ENCODE measurements at regions not wholly inside any gene's neighbourhood (a gene's known extent, or its start where the extent isn't known, plus 50 kb on each side); places are given as distances from the start of the nearest gene placed in this dataset.

DNA sequence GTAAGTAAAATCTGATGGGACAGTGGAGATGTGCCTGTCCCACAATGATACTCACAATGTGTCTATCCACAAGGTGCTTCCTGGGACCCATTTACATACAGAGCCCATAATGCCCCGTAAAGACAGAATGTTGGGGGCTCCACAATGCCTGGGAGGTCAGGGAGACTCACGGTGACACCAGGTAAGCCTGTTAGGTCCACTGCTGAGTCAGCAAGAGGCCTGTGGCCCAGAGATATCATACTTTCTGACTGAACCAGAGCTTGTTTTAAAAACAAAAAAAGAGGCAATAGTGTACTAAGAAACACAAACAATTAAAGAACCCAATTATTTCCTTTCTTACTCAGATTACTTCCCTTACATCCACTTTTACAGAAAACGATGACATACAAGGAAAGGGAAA, 771.1 kb upstream of the ID2 start:
- ATAC-seq: no peak
- no peaks in the 10 kb centered on the region for H3K79me2 ChIP-seq (ENCODE audit: insufficient read depth, low read length)
- BruUV-seq (replicated peaks): no TSS peak

More for the DNA sequence above, 771.1 kb upstream of the ID2 start:
- Histone ChIP-seq H3K9ac (ENCODE audit: low read length) (no peak overlapping the region), H3K27ac (ENCODE audit: low read depth, low read length) (no peak overlapping the region), H4K20me1 (ENCODE audit: insufficient read depth) (no peaks in the 10 kb centered on the region), H3K4me1 (ENCODE audit: control insufficient read depth in 1 of 2, insufficient read depth in 2 of 2, low read length in 2 of 2) (no peaks in the 10 kb centered on the region), H3K9me3 (ENCODE audit: control insufficient read depth in 1 of 2, insufficient read depth in 1 of 2, low read depth in 1 of 2, low read length in 2 of 2) (no peaks in the 10 kb centered on the region), H3K27me3 (ENCODE audit: insufficient read depth, low read length) (0 out of 2 replicates have a peak, but pooled peaks cover 4% of the 10 kb centered on the region), H3K4me2 (ENCODE audit: low read length) (no peak overlapping the region), H3K4me3 (replicated peaks in 1 of 2; ENCODE audit: low read depth in 1 of 2, low read length in 2 of 2) (no peak overlapping the region), H3K9me2 (ENCODE audit: insufficient read depth) (no peaks in the 10 kb centered on the region), H2AFZ (ENCODE audit: low read depth, low read length, poor library complexity, severe bottlenecking) (no peak overlapping the region), H3K36me3 (ENCODE audit: control insufficient read depth in 1 of 2, insufficient read depth in 2 of 2, low read length in 2 of 2) (no peaks in the 10 kb centered on the region)
- DNase-seq (ENCODE audit: low read depth, low spot score): no peak
- ChIA-PET CTCF (no interaction called here), POLR2A (no interaction called here), RAD21 (ENCODE audit: low non-redundant PET in 1 of 2, low total read pairs in 2 of 2, uncharacterized antibody in 2 of 2, unreplicated experiment in 2 of 2) (no interaction called here)
- intact Hi-C loops (cut with micrococcal nuclease): no loop called here
- TF ChIP-seq CEBPB (IDR thresholded peaks at IDR 0.05; ENCODE audit: low read depth) (no peak), CBX3 (IDR thresholded peaks at IDR 0.05; ENCODE audit: low read depth) (no peak), SP1 (IDR thresholded peaks at IDR 0.05; ENCODE audit: low read depth) (no peak), CTCF (IDR thresholded peaks at IDR 0.05 in 2 of 3, conservative IDR thresholded peaks at IDR 0.05 in 1 of 3; ENCODE audit: borderline replicate concordance in 1 of 3, insufficient read depth in 1 of 3, low read depth in 2 of 3, low read length in 2 of 3) (no peak), TCF7L2 (IDR thresholded peaks at IDR 0.05; ENCODE audit: borderline replicate concordance, extremely low read depth, insufficient read depth, insufficient read length) (no peak), ELF1 (IDR thresholded peaks at IDR 0.05; ENCODE audit: borderline replicate concordance, low read depth) (no peak), POLR2AphosphoS5 (IDR thresholded peaks at IDR 0.05; ENCODE audit: low read depth, low read length) (no peak), EZH2 (IDR thresholded peaks at IDR 0.05) (no peak), EZH2phosphoT487 (IDR thresholded peaks at IDR 0.05; ENCODE audit: borderline replicate concordance) (no peak), POLR2A (IDR thresholded peaks at IDR 0.05; ENCODE audit: borderline replicate concordance, extremely low read depth, insufficient read depth, insufficient read length) (no peak), SRF (IDR thresholded peaks at IDR 0.05; ENCODE audit: low read depth) (no peak), RAD21 (IDR thresholded peaks at IDR 0.05; ENCODE audit: low read depth) (no peak), JUND (IDR thresholded peaks at IDR 0.05) (no peak), FOSL1 (IDR thresholded peaks at IDR 0.05; ENCODE audit: low read depth) (no peak)
- TF ChIP-seq, protein P1, sequence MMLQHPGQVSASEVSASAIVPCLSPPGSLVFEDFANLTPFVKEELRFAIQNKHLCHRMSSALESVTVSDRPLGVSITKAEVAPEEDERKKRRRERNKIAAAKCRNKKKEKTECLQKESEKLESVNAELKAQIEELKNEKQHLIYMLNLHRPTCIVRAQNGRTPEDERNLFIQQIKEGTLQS (IDR thresholded peaks at IDR 0.05): no peak
- TF ChIP-seq, protein P2, sequence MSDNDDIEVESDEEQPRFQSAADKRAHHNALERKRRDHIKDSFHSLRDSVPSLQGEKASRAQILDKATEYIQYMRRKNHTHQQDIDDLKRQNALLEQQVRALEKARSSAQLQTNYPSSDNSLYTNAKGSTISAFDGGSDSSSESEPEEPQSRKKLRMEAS (IDR thresholded peaks at IDR 0.05): no peak
